GM18870 (cell line): ENCODE measurements at regions not wholly inside any gene's neighbourhood (a gene's known extent, or its start where the extent isn't known, plus 50 kb on each side); places are given as distances from the start of the nearest gene placed in this dataset.

ENCODE experiments used
- ATAC-seq: cut with Tn5 transposase; IDR thresholded peaks from one replicate; pipeline ENCODE4 v1.9.1; 2021; ENCODE audit warnings: moderate library complexity; ENCODE audit not compliant: unreplicated experiment

GRCh38 chr3:31275038-31275572 is 257.6 kb upstream of the STT3B start:
- ATAC-seq, result no peak

GRCh38 chr3:31275583-31275982 is 257.1 kb upstream of the STT3B start:
- no peak for ATAC-seq

GRCh38 chr3:31277582-31277981 is 255.1 kb upstream of the STT3B start:
- ATAC-seq, result no peak

- ATAC-seq, result no peak
Measured at GRCh38 chr3:31278532-31278931, 254.2 kb upstream of the STT3B start.

GRCh38 chr3:31284776-31285175 is 247.9 kb upstream of the STT3B start:
- ATAC-seq, result no peak

GRCh38 chr3:31285833-31286486 is 246.8 kb upstream of the STT3B start:
- no peak for ATAC-seq

- no peak for ATAC-seq
Measured at GRCh38 chr3:31288224-31288623, 244.5 kb upstream of the STT3B start.

GRCh38 chr3:31288641-31289100 is 244.1 kb upstream of the STT3B start:
- no peak for ATAC-seq

GRCh38 chr3:31289584-31289983 is 243.1 kb upstream of the STT3B start:
- ATAC-seq, result no peak

GRCh38 chr3:31290046-31290445 is 242.7 kb upstream of the STT3B start:
- ATAC-seq, result no peak

GRCh38 chr3:31291818-31292217 is 240.9 kb upstream of the STT3B start:
- ATAC-seq, result no peak

GRCh38 chr3:31294430-31295149 is 238.1 kb upstream of the STT3B start:
- ATAC-seq, result no peak

- ATAC-seq, result no peak
Measured at GRCh38 chr3:31295150-31295765, 237.5 kb upstream of the STT3B start.

GRCh38 chr3:31297726-31298298 is 234.9 kb upstream of the STT3B start:
- ATAC-seq, result no peak

GRCh38 chr3:31300456-31301443 is 232.0 kb upstream of the STT3B start:
- ATAC-seq, result no peak

GRCh38 chr3:31302343-31302742 is 230.4 kb upstream of the STT3B start:
- no peak for ATAC-seq

- ATAC-seq, result no peak
Measured at GRCh38 chr3:31305340-31305739, 227.4 kb upstream of the STT3B start.

- ATAC-seq, result no peak
Measured at GRCh38 chr3:31307131-31307785, 225.5 kb upstream of the STT3B start.

GRCh38 chr3:31311559-31311958 is 221.2 kb upstream of the STT3B start:
- no peak for ATAC-seq

GRCh38 chr3:31312400-31312799 is 220.3 kb upstream of the STT3B start:
- ATAC-seq, result no peak
